C4-2B (cell line): ENCODE measurements at regions not wholly inside any gene's neighbourhood (a gene's known extent, or its start where the extent isn't known, plus 50 kb on each side); places are given as distances from the start of the nearest gene placed in this dataset.

Source experiments
- H3K27ac ChIP-seq: fragments of 450-650 bp; 2 replicates; pipeline ENCODE4 v1.5.1; 2017
- CTCF ChIP-seq: fragments of 450-650 bp; conservative IDR thresholded peaks from 2 replicates; pipeline ENCODE4 v1.5.1; 2017; ENCODE audit warnings: mild to moderate bottlenecking
- ZFX ChIP-seq: fragments of 450-650 bp; IDR thresholded peaks from 2 replicates; pipeline ENCODE4 v1.6.1; 2017

GRCh38 chr2:7620255-7620654 lies 703.0 kb downstream of the RNF144A start:
- TF ChIP-seq CTCF, result no peak
- TF ChIP-seq ZFX, result no peak
- no peak overlapping the region for H3K27ac ChIP-seq

- TF ChIP-seq CTCF, result no peak
- no peak for TF ChIP-seq ZFX
- no peak overlapping the region for H3K27ac ChIP-seq
Observed at GRCh38 chr2:7621018-7621814, 704.0 kb downstream of the RNF144A start.

GRCh38 chr2:7625392-7626138 lies 708.4 kb downstream of the RNF144A start:
- no peak for TF ChIP-seq ZFX
- TF ChIP-seq CTCF, result no peak
- no peak overlapping the region for H3K27ac ChIP-seq

- TF ChIP-seq CTCF (no peak), ZFX (no peak)
- no peak overlapping the region for H3K27ac ChIP-seq
Observed at GRCh38 chr2:7626139-7626537, 708.9 kb downstream of the RNF144A start.

GRCh38 chr2:7627583-7627982 lies 710.4 kb downstream of the RNF144A start:
- TF ChIP-seq ZFX (no peak), CTCF (no peak)
- H3K27ac ChIP-seq, result no peak overlapping the region

- TF ChIP-seq CTCF (no peak), ZFX (no peak)
- H3K27ac ChIP-seq, result no peak overlapping the region
Observed at GRCh38 chr2:7632420-7632819, 715.2 kb downstream of the RNF144A start.

- no peak overlapping the region for H3K27ac ChIP-seq
- TF ChIP-seq CTCF (no peak), ZFX (no peak)
Observed at GRCh38 chr2:7633566-7634153, 716.4 kb downstream of the RNF144A start.
